NCI-H2029 treated with DMSO at 0.1 percent for 48 hours (cell line): ENCODE measurements at regions not wholly inside any gene's neighbourhood (a gene's known extent, or its start where the extent isn't known, plus 50 kb on each side); places are given as distances from the start of the nearest gene placed in this dataset.

Experiments
- DNase-seq: peaks from one replicate; lab custom pipeline; 2025; lab: John Stamatoyannopoulos, UW

DNA sequence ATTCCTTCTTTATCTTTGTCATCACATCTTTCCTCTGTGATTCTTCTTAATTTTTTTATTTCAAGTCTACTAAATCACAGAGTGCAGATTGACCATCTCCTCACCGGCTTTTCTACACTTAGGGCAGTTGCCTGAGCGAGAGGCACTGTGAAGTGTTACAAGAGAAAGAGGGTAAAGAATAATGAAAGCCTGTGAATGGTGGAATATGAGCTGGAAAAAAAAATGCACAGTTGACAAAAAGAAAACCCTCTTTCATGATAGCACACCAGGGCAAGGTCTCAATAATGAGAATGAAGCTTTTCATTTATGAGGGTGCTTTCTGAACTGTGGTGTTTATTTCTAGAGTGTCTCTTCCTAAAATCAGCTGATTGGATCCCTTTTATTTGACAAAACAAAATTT lies 106.2 kb upstream of the PDE3A start:
- DNase-seq, result no peak

DNA sequence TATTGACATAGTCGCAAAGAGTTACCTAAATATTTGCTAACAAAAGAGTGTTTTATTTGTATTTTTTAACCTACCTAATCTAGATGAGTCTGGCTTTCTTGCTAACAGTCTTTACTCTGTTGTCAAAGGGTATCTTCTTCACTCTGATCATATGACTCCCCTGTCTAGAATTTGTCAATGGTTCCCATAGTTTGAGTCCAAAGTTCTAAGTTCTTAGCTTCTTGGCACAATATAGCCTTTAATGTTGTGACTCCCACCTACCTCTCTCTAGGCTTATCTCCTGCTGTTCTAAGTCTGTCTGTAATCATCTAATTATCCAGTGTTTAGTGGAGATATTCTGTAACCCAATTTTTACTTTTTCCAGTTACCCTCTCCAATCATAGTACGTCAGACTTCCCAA lies 104.3 kb upstream of the PDE3A start:
- DNase-seq, result no peak

DNA sequence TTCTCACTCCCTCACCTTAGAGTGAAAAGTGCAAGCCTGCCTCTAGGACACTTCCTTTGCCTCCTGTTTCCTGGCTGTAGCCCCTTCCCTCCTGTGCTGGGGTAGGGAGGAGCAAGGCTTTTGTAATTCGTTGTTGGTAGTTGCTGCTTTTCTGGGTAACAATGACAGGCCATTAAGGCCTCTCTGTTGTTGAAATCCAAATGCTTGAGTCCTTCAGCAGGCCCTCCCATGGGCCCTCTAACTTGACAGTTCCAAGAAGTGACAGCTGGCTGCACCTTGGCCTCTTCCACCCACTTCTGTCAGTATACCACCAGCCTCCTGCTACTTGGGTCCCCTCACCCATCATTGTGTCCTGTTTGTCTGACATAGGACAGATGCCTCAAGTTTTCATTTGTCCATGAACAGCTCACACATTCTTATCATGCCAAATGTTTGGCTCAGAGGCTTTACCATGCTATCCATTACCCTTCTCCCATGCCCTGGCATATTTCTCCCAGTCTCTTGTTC lies 103.7 kb upstream of the PDE3A start:
- DNase-seq, result no peak

DNA sequence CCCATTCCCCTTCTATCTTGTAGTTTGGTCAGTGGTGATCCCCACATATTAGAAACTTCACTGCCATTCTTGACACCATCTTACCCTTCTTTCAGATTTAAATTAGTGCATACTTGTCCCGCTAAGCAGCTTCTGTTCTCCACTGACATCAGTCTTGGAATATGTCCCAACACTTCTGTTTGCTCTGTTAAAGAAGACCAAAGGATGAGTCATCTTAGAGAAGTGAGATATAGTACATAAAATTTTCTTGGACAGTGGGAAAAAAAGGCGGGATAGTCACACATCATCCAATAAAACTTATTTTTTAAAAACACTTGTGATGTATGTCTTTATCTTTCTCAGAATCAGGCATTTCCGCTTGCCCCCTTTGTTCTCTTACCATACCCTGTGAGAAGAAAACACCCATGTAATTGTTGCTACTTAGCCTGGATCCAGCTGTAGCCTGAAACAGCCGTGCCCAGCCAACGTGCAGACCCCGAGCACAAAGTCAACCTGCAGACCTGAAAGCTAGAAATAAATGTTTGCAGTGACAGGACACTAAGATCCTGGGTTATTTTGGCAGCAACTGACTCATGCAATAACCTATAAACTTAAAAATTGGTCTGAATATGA lies 100.1 kb upstream of the PDE3A start:
- DNase-seq, result no peak

DNA sequence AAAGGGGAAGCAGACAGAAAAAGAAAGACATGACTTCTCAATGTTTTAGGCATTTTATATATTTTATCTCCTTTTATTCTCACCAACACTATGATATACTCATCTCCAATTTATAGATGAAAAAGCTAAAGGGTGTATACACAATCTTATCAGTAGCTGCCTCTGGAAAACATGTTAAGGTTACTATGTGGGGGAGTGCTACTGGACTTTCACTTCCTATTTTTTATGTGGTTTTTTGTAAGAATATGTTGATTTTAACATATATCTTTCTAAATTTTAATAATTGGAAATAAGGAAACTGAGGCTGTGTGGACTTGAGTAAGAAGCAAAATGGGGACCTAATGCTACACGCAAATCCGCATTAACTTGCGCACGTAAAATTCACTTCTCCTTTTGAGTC lies 99.6 kb upstream of the PDE3A start:
- no peak for DNase-seq

DNA sequence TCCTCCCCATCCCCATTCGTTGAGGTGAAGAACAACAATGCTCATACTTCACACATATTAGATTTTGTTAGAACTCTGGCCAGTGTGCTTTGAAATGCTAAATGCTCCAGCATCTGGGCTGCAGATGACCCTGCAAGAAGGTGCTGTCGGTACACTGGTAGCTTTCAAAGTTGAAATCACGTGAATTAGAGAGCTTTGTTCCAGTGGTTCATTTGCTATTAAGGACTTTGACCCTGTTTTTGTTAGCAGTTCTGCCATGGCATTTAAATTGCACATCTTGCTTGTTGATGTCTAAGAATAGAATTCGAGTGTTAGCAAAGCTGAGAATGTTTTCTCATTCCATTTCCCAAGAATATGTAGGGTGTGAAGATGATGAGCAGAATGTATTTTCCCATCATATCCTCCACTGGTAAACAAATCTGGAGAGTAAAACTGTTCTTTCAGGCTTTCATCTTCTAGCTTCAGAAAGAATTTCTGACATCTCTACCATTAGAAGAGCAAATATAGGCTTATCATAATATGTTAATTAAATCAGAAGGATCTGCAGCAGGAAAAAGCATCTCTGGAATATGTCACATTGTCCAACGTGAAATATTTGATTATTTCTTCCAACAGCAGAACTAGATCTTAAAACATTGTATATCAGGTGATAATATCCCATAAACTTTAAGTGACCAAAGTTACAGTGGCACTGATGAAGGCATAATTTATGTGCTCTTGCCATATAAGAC lies 98.8 kb upstream of the PDE3A start:
- no peak for DNase-seq

DNA sequence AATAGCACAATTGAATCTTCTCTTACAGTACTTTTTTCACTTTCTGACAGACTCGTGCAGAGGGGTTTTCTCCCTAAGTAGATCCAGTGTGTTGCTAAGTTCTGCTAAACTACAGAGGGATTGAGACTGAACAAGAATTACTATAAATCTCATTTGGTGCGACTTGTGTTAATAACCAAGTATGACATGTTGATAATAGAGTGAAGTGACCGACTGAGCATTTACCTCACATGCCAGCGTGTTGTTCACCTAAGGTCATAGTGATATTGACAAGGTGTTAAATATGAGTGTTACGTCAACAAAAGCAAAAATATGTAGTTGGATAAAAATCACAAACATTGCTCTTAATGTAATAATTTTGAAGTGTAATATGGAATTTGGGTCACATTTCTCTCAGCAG lies 97.8 kb upstream of the PDE3A start:
- no peak for DNase-seq

DNA sequence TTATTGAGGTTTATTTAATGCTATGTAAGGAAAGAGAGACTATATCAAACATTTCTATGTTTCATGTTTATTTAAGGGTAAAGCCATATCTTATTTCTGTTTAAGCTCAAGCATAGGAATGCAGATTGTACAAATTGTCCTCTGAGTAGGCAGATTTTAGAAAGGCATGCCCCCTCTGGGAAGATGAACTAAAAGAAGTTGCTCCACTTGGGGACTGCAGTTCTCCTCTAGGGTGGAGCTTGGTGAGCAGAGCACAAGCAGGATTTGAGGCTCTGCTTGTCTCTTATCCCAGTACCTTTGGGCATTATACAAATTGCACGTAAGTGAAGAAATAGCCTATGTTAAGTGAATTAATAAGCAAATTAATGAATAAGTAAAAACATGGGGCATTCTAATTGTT lies 96.2 kb upstream of the PDE3A start:
- no peak for DNase-seq

DNA sequence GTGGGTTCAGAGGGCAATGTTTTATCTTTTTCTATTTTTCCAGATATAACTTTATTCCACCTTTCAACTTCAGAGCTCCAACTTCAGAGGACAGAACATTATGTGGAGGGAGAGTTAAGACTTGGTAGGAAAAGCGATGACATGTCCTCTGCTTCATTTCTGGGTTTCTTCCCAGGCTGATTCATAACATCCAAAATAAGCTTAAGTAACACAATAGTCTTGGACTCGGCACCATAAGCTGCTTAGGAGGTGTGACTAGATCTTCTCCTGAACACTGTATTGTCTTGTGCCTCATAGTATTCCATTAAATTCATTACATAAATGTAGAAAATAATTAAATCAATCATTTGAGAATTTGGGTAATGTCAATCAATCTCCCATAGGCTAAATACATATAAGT lies 95.5 kb upstream of the PDE3A start:
- DNase-seq, result no peak

DNA sequence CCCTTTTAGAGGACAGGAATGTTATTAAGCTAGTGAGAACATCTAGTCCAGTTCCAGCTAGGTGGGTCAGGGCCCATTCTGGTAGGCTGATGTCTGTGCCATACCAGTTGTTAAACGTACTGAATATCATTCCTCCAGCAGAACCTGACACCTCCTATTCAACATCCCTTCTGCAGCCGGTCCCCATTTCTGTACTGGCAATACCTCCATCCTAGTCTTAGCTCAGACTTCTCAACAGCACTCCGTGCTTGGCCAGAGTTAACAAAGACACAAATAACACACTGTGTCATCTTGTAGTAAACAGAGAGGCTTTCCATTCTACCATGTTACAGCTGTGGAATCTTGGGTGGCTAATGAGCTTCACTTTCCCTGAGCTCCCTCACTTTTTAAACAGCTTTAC lies 94.3 kb upstream of the PDE3A start:
- no peak for DNase-seq

DNA sequence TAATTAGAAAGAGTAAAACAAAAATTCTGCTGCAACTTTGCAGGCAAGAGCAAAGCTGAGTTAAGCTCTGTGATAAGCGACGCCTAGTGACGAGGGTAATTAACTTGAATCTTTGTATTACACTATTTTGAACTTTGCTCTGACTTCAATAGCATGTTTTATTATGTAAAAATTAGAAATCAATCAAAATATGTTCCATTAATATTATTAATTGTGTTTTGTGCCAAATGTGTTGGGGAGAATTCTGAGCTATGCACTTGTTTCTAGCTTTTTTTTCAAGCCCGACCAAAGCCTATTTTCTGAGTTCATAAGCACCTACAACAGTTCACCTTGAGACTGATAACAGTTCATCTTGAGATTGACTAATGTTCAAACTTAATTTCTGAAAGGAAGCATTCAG lies 90.1 kb upstream of the PDE3A start:
- no peak for DNase-seq

DNA sequence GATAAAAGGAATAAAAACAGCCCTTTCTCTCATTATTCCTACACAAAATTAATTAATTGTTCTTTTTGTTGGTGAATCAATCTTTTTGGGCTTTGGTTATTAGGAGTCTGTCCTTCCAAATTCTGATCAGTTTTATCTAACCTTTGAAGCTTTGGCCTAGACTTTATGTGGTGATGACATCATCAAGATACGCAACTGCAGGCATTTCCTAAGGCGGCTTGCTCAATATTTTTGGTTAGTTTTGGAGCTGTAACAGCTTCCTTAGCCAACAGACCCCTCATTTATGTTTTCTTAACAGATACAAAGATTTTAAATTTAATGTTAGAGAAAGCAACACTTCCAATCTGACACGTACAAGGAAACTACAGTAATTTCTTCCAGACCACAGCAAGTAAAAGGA lies 87.8 kb upstream of the PDE3A start:
- no peak for DNase-seq

DNA sequence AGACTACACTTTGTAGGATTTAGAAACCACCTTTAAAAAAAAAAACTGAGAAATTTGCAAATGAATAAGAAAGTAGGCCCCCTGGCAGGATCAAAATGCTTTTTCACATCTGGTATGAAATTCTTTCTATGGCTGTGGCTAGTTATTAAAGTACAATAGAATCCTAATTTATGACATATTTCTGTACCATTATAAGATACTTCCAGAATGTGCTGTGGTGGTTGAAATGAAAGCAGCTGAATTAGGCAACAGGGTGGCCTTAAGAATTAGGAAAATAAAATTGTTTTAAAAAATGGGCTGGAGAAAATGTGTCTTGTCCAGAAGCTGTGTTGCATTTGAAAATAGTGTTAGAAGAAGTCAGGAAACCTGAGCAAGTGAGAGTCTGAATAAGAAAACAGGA lies 85.9 kb upstream of the PDE3A start:
- no peak for DNase-seq

DNA sequence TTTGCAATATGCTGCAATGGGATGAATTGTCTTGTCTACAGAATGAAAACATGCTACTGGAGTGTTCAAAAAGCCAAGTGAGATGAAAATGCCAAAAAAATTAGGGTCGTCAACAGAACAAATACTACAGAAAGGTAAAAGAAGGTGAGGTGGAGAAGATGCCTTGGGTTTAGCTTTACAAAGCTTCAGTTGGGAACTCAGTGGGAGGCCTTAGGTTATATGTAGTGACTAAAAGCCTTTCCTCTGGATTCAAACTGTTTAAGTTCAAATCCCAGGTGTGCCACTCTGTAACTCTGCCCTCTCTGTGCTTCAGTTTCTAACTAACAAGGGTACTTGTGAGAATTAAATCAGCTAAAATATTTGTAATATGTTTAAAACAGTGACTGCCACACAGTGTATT lies 84.9 kb upstream of the PDE3A start:
- DNase-seq, result no peak

DNA sequence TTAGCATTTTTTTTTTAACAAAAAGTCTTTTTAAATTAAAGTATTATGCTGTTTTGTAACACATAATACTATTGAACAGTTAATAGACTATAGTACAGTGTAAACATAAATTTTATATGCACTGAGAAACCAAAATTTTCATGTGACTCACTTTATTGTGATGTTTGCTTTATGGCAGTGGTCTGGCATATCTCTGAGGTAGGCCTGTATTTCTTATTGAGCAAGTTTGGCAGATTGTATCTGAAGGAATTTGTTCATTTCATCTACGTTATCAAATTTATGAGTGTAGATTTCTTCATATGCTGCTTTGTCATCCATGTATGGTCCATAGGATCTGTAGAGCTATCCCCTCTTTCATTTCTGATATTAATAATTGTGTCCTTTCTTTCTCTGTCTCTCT lies 78.8 kb upstream of the PDE3A start:
- DNase-seq, result no peak

DNA sequence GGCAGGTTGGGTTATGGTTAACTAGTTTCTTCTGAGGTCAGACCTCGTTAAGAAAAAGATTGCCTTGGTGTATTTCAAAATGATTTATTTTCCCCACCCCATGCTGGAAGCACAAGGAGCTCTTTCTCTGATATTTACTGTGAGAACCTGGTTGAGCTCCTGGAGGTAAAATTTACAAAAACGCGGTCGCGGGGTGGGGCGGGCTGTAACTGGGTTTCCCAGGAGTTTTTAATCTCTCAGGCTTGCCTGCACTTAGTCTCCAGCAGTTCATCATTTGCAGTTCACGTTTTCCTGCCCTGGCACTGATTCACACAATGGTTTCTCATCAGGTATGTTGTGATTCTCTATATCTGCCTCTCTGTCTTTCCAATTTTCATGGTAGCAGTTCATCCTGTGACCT lies 67.9 kb upstream of the PDE3A start:
- no peak for DNase-seq

DNA sequence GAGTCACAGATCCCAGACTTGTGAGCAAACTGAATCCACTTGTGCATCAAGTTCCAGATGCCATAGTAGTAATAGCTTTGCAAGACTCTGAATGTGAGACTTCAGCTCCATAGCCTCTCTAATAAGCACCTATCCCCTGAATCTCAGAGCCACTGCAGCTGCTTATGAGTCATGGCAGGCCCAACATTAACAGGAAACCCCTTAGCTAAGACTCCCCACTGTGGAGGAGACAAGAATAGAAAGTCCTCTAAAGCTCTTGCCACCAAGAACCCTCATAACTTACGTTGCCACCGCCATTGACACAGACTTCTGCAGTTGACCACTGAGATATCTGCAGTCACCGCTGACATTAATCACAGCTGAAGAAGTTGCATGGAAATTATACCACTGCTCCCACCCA lies 62.9 kb upstream of the PDE3A start:
- no peak for DNase-seq

DNA sequence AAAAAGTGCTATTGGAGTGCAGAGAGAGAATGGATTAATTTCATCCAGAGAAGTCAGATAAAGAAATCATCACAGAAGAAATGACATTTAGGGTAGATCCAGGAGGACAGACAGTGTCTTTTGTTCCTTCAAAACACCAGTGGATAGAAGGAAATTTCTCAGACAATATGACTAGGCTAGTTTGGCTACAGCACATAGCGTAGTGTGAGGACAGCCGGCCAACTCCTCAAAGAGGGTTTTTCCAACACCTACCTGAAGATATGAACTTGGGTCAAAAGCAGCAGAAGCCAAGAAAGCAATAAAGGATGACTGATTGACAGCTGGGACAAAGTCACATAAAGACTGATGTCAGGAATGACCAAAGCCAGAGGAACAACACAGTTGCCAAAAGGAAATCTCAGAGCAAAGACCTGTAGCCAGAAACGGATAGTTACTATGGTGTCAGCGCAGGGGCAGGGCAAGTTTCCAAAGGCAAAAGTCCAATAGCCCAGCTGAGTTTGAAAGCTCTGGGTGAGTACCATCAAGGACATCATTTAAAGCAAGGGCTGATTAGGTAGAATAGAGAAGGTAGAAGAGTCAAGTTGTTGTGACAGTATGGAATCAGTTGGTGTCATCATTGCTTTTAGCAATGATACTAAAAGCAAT lies 58.7 kb upstream of the PDE3A start:
- DNase-seq, result no peak

DNA sequence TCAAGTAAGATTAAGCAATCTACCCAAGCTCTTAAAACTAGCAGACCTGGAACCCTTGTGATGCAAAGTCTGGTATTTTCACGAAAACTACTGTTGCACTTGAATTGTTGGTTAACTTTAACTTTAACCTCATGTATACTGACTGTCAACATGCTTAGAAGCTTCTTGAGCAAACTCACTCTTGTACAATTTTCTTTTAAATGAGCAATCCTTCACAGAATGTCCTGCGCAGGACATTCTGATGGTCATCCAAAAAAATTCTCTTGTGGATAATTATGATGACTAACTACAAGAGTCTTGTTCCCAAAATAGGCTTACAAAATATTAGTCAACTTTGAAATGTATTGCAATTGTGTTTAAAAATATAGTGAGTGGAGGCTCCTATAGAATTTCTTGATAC lies 54.0 kb upstream of the PDE3A start:
- no peak for DNase-seq

DNA sequence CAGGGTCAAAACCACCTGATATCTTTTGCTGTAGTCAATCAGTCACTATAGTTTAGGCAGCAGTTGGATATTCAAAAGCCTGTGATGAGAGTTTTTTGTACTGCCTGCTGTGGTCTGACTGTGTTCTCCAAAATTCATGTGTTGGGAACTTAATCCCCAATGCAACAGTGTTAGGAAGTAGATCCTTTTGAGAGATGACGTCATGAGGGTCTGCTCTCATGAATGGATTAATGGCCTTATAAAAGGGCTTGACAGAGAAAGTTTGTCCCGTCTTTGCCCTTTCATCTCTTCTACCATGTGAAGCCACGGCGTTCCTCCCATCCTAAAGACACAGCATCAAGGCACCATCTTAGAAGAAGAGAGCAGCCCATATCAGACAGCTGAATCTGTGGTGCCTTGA lies 50.8 kb upstream of the PDE3A start:
- no peak for DNase-seq
